Skin of body (tissue), 1 donor: ENCODE measurements at regions not wholly inside any gene's neighbourhood (a gene's known extent, or its start where the extent isn't known, plus 50 kb on each side); places are given as distances from the start of the nearest gene placed in this dataset.

Source experiments
- DNase-seq: peaks from one replicate; lab custom pipeline; 2025; lab: John Stamatoyannopoulos, UW

- DNase-seq = no peak
Measured at GRCh38 chr4:26020083-26020668, 106.2 kb downstream of the SMIM20 start.

- peak; percentile 59 for DNase-seq
Measured at GRCh38 chr4:26020881-26021280, 106.9 kb downstream of the SMIM20 start.

GRCh38 chr4:26021417-26022345 lies 107.7 kb downstream of the SMIM20 start:
- DNase-seq = peak; percentile 44

- peak; percentile 67 for DNase-seq
Measured at GRCh38 chr4:26022346-26023202, 108.6 kb downstream of the SMIM20 start.

GRCh38 chr4:26023203-26023972 lies 109.4 kb downstream of the SMIM20 start:
- DNase-seq = no peak

GRCh38 chr4:26024079-26024478 lies 110.1 kb downstream of the SMIM20 start:
- no peak for DNase-seq

- DNase-seq = no peak
Measured at GRCh38 chr4:26028133-26028792, 114.2 kb downstream of the SMIM20 start.

GRCh38 chr4:26028793-26029567 lies 115.0 kb downstream of the SMIM20 start:
- peak; percentile 42 for DNase-seq

GRCh38 chr4:26029568-26030131 lies 115.6 kb downstream of the SMIM20 start:
- DNase-seq = no peak

- no peak for DNase-seq
Measured at GRCh38 chr4:26030260-26030667, 116.2 kb downstream of the SMIM20 start.

- DNase-seq = no peak
Measured at GRCh38 chr4:26030780-26031179, 116.8 kb downstream of the SMIM20 start.

- no peak for DNase-seq
Measured at GRCh38 chr4:26031704-26032103, 117.7 kb downstream of the SMIM20 start.

GRCh38 chr4:26032142-26032541 lies 118.1 kb downstream of the SMIM20 start:
- DNase-seq = no peak

- peak; percentile 90 for DNase-seq
Measured at GRCh38 chr4:26032630-26033317, 118.8 kb downstream of the SMIM20 start.

GRCh38 chr4:26033389-26033788 lies 119.4 kb downstream of the SMIM20 start:
- no peak for DNase-seq

GRCh38 chr4:26034849-26035248 lies 120.8 kb downstream of the SMIM20 start:
- no peak for DNase-seq

- DNase-seq = peak; percentile 60
Measured at GRCh38 chr4:26035921-26036320, 121.9 kb downstream of the SMIM20 start.

- no peak for DNase-seq
Measured at GRCh38 chr4:26039639-26040359, 125.8 kb downstream of the SMIM20 start.
